Skeletal muscle tissue (tissue), 3 donors: ENCODE measurements at regions not wholly inside any gene's neighbourhood (a gene's known extent, or its start where the extent isn't known, plus 50 kb on each side); places are given as distances from the start of the nearest gene placed in this dataset.

ENCODE experiments used
- H3K27ac ChIP-seq: one replicate; pipeline ENCODE4 v1.7.0; 2013; ENCODE audit warnings: mild to moderate bottlenecking, low read depth, low read length, inconsistent platforms
- H3K27me3 ChIP-seq, 3 donors: one replicate each; pipeline ENCODE4 v1.7.0; 2013; ENCODE audit warnings: low read length in 3 of 3; ENCODE audit not compliant: control insufficient read depth in 3 of 3, insufficient read depth in 3 of 3
- H3K36me3 ChIP-seq, 3 donors: one replicate each; pipeline ENCODE4 v1.7.0; 2013; ENCODE audit warnings: low read length in 3 of 3; ENCODE audit not compliant: control insufficient read depth in 3 of 3, insufficient read depth in 3 of 3
- H3K4me1 ChIP-seq, 3 donors: one replicate each; pipeline ENCODE4 v1.7.0; 2013; ENCODE audit warnings: low read length in 3 of 3, mild to moderate bottlenecking in 3 of 3; ENCODE audit not compliant: control insufficient read depth in 3 of 3, insufficient read depth in 3 of 3
- H3K4me3 ChIP-seq, 3 donors: one replicate each; pipeline ENCODE4 v1.7.0; 2013; ENCODE audit warnings: low read length in 3 of 3
- H3K9ac ChIP-seq, 3 donors: one replicate each; pipeline ENCODE4 v1.7.0; 2013; ENCODE audit warnings: low read length in 3 of 3, mild to moderate bottlenecking in 3 of 3, moderate library complexity in 2 of 3, low read depth in 1 of 3
- H3K9me3 ChIP-seq, 3 donors: one replicate each; pipeline ENCODE4 v1.7.0; 2013; ENCODE audit warnings: low read length in 3 of 3; ENCODE audit not compliant: control insufficient read depth in 3 of 3
- donor health status: Osteomylitis.

- Histone ChIP-seq H3K9me3 (no peaks in the 10 kb centered on the region), H3K27ac (no peak overlapping the region), H3K36me3 (no peaks in the 10 kb centered on the region), H3K9ac (no peak overlapping the region), H3K27me3 (no peaks in the 10 kb centered on the region), H3K4me1 (no peaks in the 10 kb centered on the region), H3K4me3 (no peak overlapping the region)
Measured at GRCh38 chr17:71398800-71399219, 722.0 kb upstream of the SOX9 start.

- no peaks in the 10 kb centered on the region for H3K9me3 ChIP-seq
- H3K27me3 ChIP-seq, result no peaks in the 10 kb centered on the region
- no peaks in the 10 kb centered on the region for H3K4me1 ChIP-seq
- no peaks in the 10 kb centered on the region for H3K36me3 ChIP-seq
- no peak overlapping the region for H3K27ac ChIP-seq
- no peak overlapping the region for H3K9ac ChIP-seq
- no peak overlapping the region for H3K4me3 ChIP-seq
Measured at GRCh38 chr17:71399221-71399620, 721.6 kb upstream of the SOX9 start.

- H3K4me1 ChIP-seq, result no peaks in the 10 kb centered on the region
- H3K27me3 ChIP-seq, result no peaks in the 10 kb centered on the region
- no peak overlapping the region for H3K9ac ChIP-seq
- no peaks in the 10 kb centered on the region for H3K36me3 ChIP-seq
- no peaks in the 10 kb centered on the region for H3K9me3 ChIP-seq
- H3K4me3 ChIP-seq, result no peak overlapping the region
- H3K27ac ChIP-seq, result no peak overlapping the region
Measured at GRCh38 chr17:71399649-71400048, 721.2 kb upstream of the SOX9 start.

GRCh38 chr17:71402007-71402406, 718.8 kb upstream of the SOX9 start:
- Histone ChIP-seq H3K27me3 (no peaks in the 10 kb centered on the region), H3K27ac (no peak overlapping the region), H3K4me1 (no peaks in the 10 kb centered on the region), H3K9me3 (no peaks in the 10 kb centered on the region), H3K9ac (no peak overlapping the region), H3K36me3 (no peaks in the 10 kb centered on the region), H3K4me3 (no peak overlapping the region)

GRCh38 chr17:71402661-71403141, 718.1 kb upstream of the SOX9 start:
- H3K27ac ChIP-seq, result no peak overlapping the region
- no peaks in the 10 kb centered on the region for H3K27me3 ChIP-seq
- H3K36me3 ChIP-seq, result no peaks in the 10 kb centered on the region
- H3K9me3 ChIP-seq, result no peaks in the 10 kb centered on the region
- H3K9ac ChIP-seq, result no peak overlapping the region
- H3K4me1 ChIP-seq, result no peaks in the 10 kb centered on the region
- H3K4me3 ChIP-seq, result no peak overlapping the region

- Histone ChIP-seq H3K4me1 (no peaks in the 10 kb centered on the region), H3K9ac (no peak overlapping the region), H3K9me3 (no peaks in the 10 kb centered on the region), H3K36me3 (no peaks in the 10 kb centered on the region), H3K27me3 (no peaks in the 10 kb centered on the region), H3K4me3 (no peak overlapping the region), H3K27ac (no peak overlapping the region)
Measured at GRCh38 chr17:71405101-71405500, 715.7 kb upstream of the SOX9 start.

GRCh38 chr17:71407981-71408380, 712.8 kb upstream of the SOX9 start:
- Histone ChIP-seq H3K4me3 (no peak overlapping the region), H3K4me1 (no peaks in the 10 kb centered on the region), H3K27ac (no peak overlapping the region), H3K36me3 (no peaks in the 10 kb centered on the region), H3K9ac (no peak overlapping the region), H3K9me3 (no peaks in the 10 kb centered on the region), H3K27me3 (no peaks in the 10 kb centered on the region)

GRCh38 chr17:71409137-71409536, 711.7 kb upstream of the SOX9 start:
- no peak overlapping the region for H3K4me3 ChIP-seq

GRCh38 chr17:71409712-71410111, 711.1 kb upstream of the SOX9 start:
- no peak overlapping the region for H3K27ac ChIP-seq

More at GRCh38 chr17:71409137-71409536, 711.7 kb upstream of the SOX9 start:
- H3K4me1 ChIP-seq, result no peaks in the 10 kb centered on the region
- no peak overlapping the region for H3K9ac ChIP-seq
- H3K9me3 ChIP-seq, result no peaks in the 10 kb centered on the region
- H3K27me3 ChIP-seq, result no peaks in the 10 kb centered on the region
- no peak overlapping the region for H3K27ac ChIP-seq
- H3K36me3 ChIP-seq, result no peaks in the 10 kb centered on the region

GRCh38 chr17:71412803-71413202, 708.0 kb upstream of the SOX9 start:
- no peaks in the 10 kb centered on the region for H3K9me3 ChIP-seq
- H3K36me3 ChIP-seq, result no peaks in the 10 kb centered on the region
- H3K27me3 ChIP-seq, result no peaks in the 10 kb centered on the region
- H3K4me3 ChIP-seq, result no peak overlapping the region
- H3K9ac ChIP-seq, result no peak overlapping the region
- H3K27ac ChIP-seq, result no peak overlapping the region
- H3K4me1 ChIP-seq, result no peaks in the 10 kb centered on the region

More at GRCh38 chr17:71409712-71410111, 711.1 kb upstream of the SOX9 start:
- H3K9ac ChIP-seq, result no peak overlapping the region
- no peak overlapping the region for H3K4me3 ChIP-seq
- H3K4me1 ChIP-seq, result no peaks in the 10 kb centered on the region
- no peaks in the 10 kb centered on the region for H3K27me3 ChIP-seq
- H3K9me3 ChIP-seq, result no peaks in the 10 kb centered on the region
- no peaks in the 10 kb centered on the region for H3K36me3 ChIP-seq

- no peaks in the 10 kb centered on the region for H3K27me3 ChIP-seq
- H3K9ac ChIP-seq, result no peak overlapping the region
- no peaks in the 10 kb centered on the region for H3K4me1 ChIP-seq
- H3K36me3 ChIP-seq, result no peaks in the 10 kb centered on the region
- no peaks in the 10 kb centered on the region for H3K9me3 ChIP-seq
- H3K27ac ChIP-seq, result no peak overlapping the region
- H3K4me3 ChIP-seq, result no peak overlapping the region
Measured at GRCh38 chr17:71413935-71414334, 706.9 kb upstream of the SOX9 start.
